ENCODE measurements at regions not wholly inside any gene's neighbourhood (a gene's known extent, or its start where the extent isn't known, plus 50 kb on each side); places are given as distances from the start of the nearest gene placed in this dataset.

- H3K4me3 ChIP-seq (ENCODE audit: low read depth in 1 of 2, low read length in 2 of 2) = no peak overlapping the region
- no peaks in the 10 kb centered on the region for H3K4me1 ChIP-seq (ENCODE audit: control insufficient read depth in 1 of 2, insufficient read depth in 2 of 2, low read length in 2 of 2)
- H3K9me3 ChIP-seq (ENCODE audit: control insufficient read depth in 1 of 2, low read length in 2 of 2) = no peaks in the 10 kb centered on the region
Observed at GRCh38 chr4:63556332-63556731, 852.9 kb downstream of the TECRL start.

GRCh38 chr4:63553123-63553522, 856.1 kb downstream of the TECRL start:
- H3K27me3 ChIP-seq (ENCODE audit: low read depth, low read length) = no peaks in the 10 kb centered on the region
- no peaks in the 10 kb centered on the region for H3K4me1 ChIP-seq (ENCODE audit: control insufficient read depth in 1 of 2, insufficient read depth in 2 of 2, low read length in 2 of 2)
- no peak overlapping the region for H3K27ac ChIP-seq (ENCODE audit: low read length)
- no peaks in the 10 kb centered on the region for H3K36me3 ChIP-seq (ENCODE audit: control insufficient read depth in 1 of 2, insufficient read depth in 2 of 2, low read length in 2 of 2)
- H3K4me3 ChIP-seq (ENCODE audit: low read depth in 1 of 2, low read length in 2 of 2) = no peak overlapping the region
- no peaks in the 10 kb centered on the region for H3K9me3 ChIP-seq (ENCODE audit: control insufficient read depth in 1 of 2, low read length in 2 of 2)

More at GRCh38 chr4:63556332-63556731, 852.9 kb downstream of the TECRL start:
- no peaks in the 10 kb centered on the region for H3K36me3 ChIP-seq (ENCODE audit: control insufficient read depth in 1 of 2, insufficient read depth in 2 of 2, low read length in 2 of 2)
- H3K27me3 ChIP-seq (ENCODE audit: low read depth, low read length) = no peaks in the 10 kb centered on the region
- no peak overlapping the region for H3K27ac ChIP-seq (ENCODE audit: low read length)

- H3K36me3 ChIP-seq (ENCODE audit: control insufficient read depth in 1 of 2, insufficient read depth in 2 of 2, low read length in 2 of 2) = no peaks in the 10 kb centered on the region
- peaks cover 0 to 12% of the 10 kb centered on the region in 2 donors for H3K9me3 ChIP-seq (ENCODE audit: control insufficient read depth in 1 of 2, low read length in 2 of 2)
- H3K27ac ChIP-seq (ENCODE audit: low read length) = no peak overlapping the region
- H3K27me3 ChIP-seq (ENCODE audit: low read depth, low read length) = no peaks in the 10 kb centered on the region
- no peaks in the 10 kb centered on the region for H3K4me1 ChIP-seq (ENCODE audit: control insufficient read depth in 1 of 2, insufficient read depth in 2 of 2, low read length in 2 of 2)
- H3K4me3 ChIP-seq (ENCODE audit: low read depth in 1 of 2, low read length in 2 of 2) = no peak overlapping the region
Observed at GRCh38 chr4:63541828-63542227, 867.4 kb downstream of the TECRL start.

GRCh38 chr4:63529581-63530337, 879.5 kb downstream of the TECRL start:
- Histone ChIP-seq H3K4me3 (ENCODE audit: low read depth in 1 of 2, low read length in 2 of 2) (no peak overlapping the region), H3K4me1 (ENCODE audit: control insufficient read depth in 1 of 2, insufficient read depth in 2 of 2, low read length in 2 of 2) (no peaks in the 10 kb centered on the region), H3K27me3 (ENCODE audit: low read depth, low read length) (no peaks in the 10 kb centered on the region), H3K36me3 (ENCODE audit: control insufficient read depth in 1 of 2, insufficient read depth in 2 of 2, low read length in 2 of 2) (no peaks in the 10 kb centered on the region), H3K9me3 (ENCODE audit: control insufficient read depth in 1 of 2, low read length in 2 of 2) (no peaks in the 10 kb centered on the region), H3K27ac (ENCODE audit: low read length) (no peak overlapping the region)

GRCh38 chr4:63528256-63528991, 880.8 kb downstream of the TECRL start:
- no peaks in the 10 kb centered on the region for H3K36me3 ChIP-seq (ENCODE audit: control insufficient read depth in 1 of 2, insufficient read depth in 2 of 2, low read length in 2 of 2)
- H3K4me1 ChIP-seq (ENCODE audit: control insufficient read depth in 1 of 2, insufficient read depth in 2 of 2, low read length in 2 of 2) = no peaks in the 10 kb centered on the region
- no peaks in the 10 kb centered on the region for H3K27me3 ChIP-seq (ENCODE audit: low read depth, low read length)
- no peak overlapping the region for H3K4me3 ChIP-seq (ENCODE audit: low read depth in 1 of 2, low read length in 2 of 2)
- no peaks in the 10 kb centered on the region for H3K9me3 ChIP-seq (ENCODE audit: control insufficient read depth in 1 of 2, low read length in 2 of 2)
- no peak overlapping the region for H3K27ac ChIP-seq (ENCODE audit: low read length)

- no peak overlapping the region for H3K27ac ChIP-seq (ENCODE audit: low read length)
- H3K4me3 ChIP-seq (ENCODE audit: low read depth in 1 of 2, low read length in 2 of 2) = no peak overlapping the region
- H3K4me1 ChIP-seq (ENCODE audit: control insufficient read depth in 1 of 2, insufficient read depth in 2 of 2, low read length in 2 of 2) = no peaks in the 10 kb centered on the region
- H3K9me3 ChIP-seq (ENCODE audit: control insufficient read depth in 1 of 2, low read length in 2 of 2) = peaks cover 0 to 7% of the 10 kb centered on the region in 2 donors
- H3K27me3 ChIP-seq (ENCODE audit: low read depth, low read length) = no peaks in the 10 kb centered on the region
- H3K36me3 ChIP-seq (ENCODE audit: control insufficient read depth in 1 of 2, insufficient read depth in 2 of 2, low read length in 2 of 2) = no peaks in the 10 kb centered on the region
Observed at GRCh38 chr4:63526251-63526650, 883.0 kb downstream of the TECRL start.

GRCh38 chr4:63524764-63525163, 884.5 kb downstream of the TECRL start:
- Histone ChIP-seq H3K9me3 (ENCODE audit: control insufficient read depth in 1 of 2, low read length in 2 of 2) (peaks cover 0 to 10% of the 10 kb centered on the region in 2 donors), H3K27ac (ENCODE audit: low read length) (no peak overlapping the region), H3K36me3 (ENCODE audit: control insufficient read depth in 1 of 2, insufficient read depth in 2 of 2, low read length in 2 of 2) (no peaks in the 10 kb centered on the region), H3K27me3 (ENCODE audit: low read depth, low read length) (no peaks in the 10 kb centered on the region), H3K4me3 (ENCODE audit: low read depth in 1 of 2, low read length in 2 of 2) (no peak overlapping the region), H3K4me1 (ENCODE audit: control insufficient read depth in 1 of 2, insufficient read depth in 2 of 2, low read length in 2 of 2) (no peaks in the 10 kb centered on the region)

- no peaks in the 10 kb centered on the region for H3K36me3 ChIP-seq (ENCODE audit: control insufficient read depth in 1 of 2, insufficient read depth in 2 of 2, low read length in 2 of 2)
- H3K4me3 ChIP-seq (ENCODE audit: low read depth in 1 of 2, low read length in 2 of 2) = no peak overlapping the region
- no peaks in the 10 kb centered on the region for H3K27me3 ChIP-seq (ENCODE audit: low read depth, low read length)
Observed at GRCh38 chr4:63505714-63506460, 903.4 kb downstream of the TECRL start.

GRCh38 chr4:63493265-63493664, 916.0 kb downstream of the TECRL start:
- no peaks in the 10 kb centered on the region for H3K36me3 ChIP-seq (ENCODE audit: control insufficient read depth in 1 of 2, insufficient read depth in 2 of 2, low read length in 2 of 2)
- H3K4me1 ChIP-seq (ENCODE audit: control insufficient read depth in 1 of 2, insufficient read depth in 2 of 2, low read length in 2 of 2) = no peaks in the 10 kb centered on the region

More at GRCh38 chr4:63505714-63506460, 903.4 kb downstream of the TECRL start:
- Histone ChIP-seq H3K9me3 (ENCODE audit: control insufficient read depth in 1 of 2, low read length in 2 of 2) (peaks cover 0 to 5% of the 10 kb centered on the region in 2 donors), H3K27ac (ENCODE audit: low read length) (no peak overlapping the region), H3K4me1 (ENCODE audit: control insufficient read depth in 1 of 2, insufficient read depth in 2 of 2, low read length in 2 of 2) (no peaks in the 10 kb centered on the region)

GRCh38 chr4:63492515-63492914, 916.7 kb downstream of the TECRL start:
- Histone ChIP-seq H3K27me3 (ENCODE audit: low read depth, low read length) (no peaks in the 10 kb centered on the region), H3K9me3 (ENCODE audit: control insufficient read depth in 1 of 2, low read length in 2 of 2) (no peaks in the 10 kb centered on the region), H3K4me1 (ENCODE audit: control insufficient read depth in 1 of 2, insufficient read depth in 2 of 2, low read length in 2 of 2) (no peaks in the 10 kb centered on the region), H3K36me3 (ENCODE audit: control insufficient read depth in 1 of 2, insufficient read depth in 2 of 2, low read length in 2 of 2) (no peaks in the 10 kb centered on the region), H3K4me3 (ENCODE audit: low read depth in 1 of 2, low read length in 2 of 2) (no peak overlapping the region), H3K27ac (ENCODE audit: low read length) (no peak overlapping the region)

More at GRCh38 chr4:63493265-63493664, 916.0 kb downstream of the TECRL start:
- Histone ChIP-seq H3K27me3 (ENCODE audit: low read depth, low read length) (no peaks in the 10 kb centered on the region), H3K27ac (ENCODE audit: low read length) (no peak overlapping the region), H3K4me3 (ENCODE audit: low read depth in 1 of 2, low read length in 2 of 2) (no peak overlapping the region), H3K9me3 (ENCODE audit: control insufficient read depth in 1 of 2, low read length in 2 of 2) (no peaks in the 10 kb centered on the region)

GRCh38 chr4:63464393-63464792, 944.9 kb downstream of the TECRL start:
- Histone ChIP-seq H3K4me1 (ENCODE audit: control insufficient read depth in 1 of 2, insufficient read depth in 2 of 2, low read length in 2 of 2) (no peaks in the 10 kb centered on the region), H3K9me3 (ENCODE audit: control insufficient read depth in 1 of 2, low read length in 2 of 2) (peaks cover 0 to 4% of the 10 kb centered on the region in 2 donors), H3K27ac (ENCODE audit: low read length) (no peak overlapping the region)

More at GRCh38 chr4:63464393-63464792, 944.9 kb downstream of the TECRL start:
- Histone ChIP-seq H3K27me3 (ENCODE audit: low read depth, low read length) (no peaks in the 10 kb centered on the region), H3K36me3 (ENCODE audit: control insufficient read depth in 1 of 2, insufficient read depth in 2 of 2, low read length in 2 of 2) (no peaks in the 10 kb centered on the region), H3K4me3 (ENCODE audit: low read depth in 1 of 2, low read length in 2 of 2) (no peak overlapping the region)

Data from muscle layer of duodenum (tissue), 2 donors.